ENCODE measurements at regions not wholly inside any gene's neighbourhood (a gene's known extent, or its start where the extent isn't known, plus 50 kb on each side); places are given as distances from the start of the nearest gene placed in this dataset.

- DNase-seq, result peak; percentile 61
Measured at GRCh38 chr7:121519548-121520521, 123.7 kb upstream of the FAM3C start.

- no peak for DNase-seq
Measured at GRCh38 chr7:121517591-121517990, 121.5 kb upstream of the FAM3C start.

GRCh38 chr7:121516821-121517220, 120.7 kb upstream of the FAM3C start:
- no peak for DNase-seq

GRCh38 chr7:121515630-121516401, 119.7 kb upstream of the FAM3C start:
- DNase-seq, result no peak

GRCh38 chr7:121515229-121515628, 119.1 kb upstream of the FAM3C start:
- DNase-seq, result no peak

- peak; percentile 60 for DNase-seq
Measured at GRCh38 chr7:121513105-121513504, 117.0 kb upstream of the FAM3C start.

- DNase-seq, result no peak
Measured at GRCh38 chr7:121510858-121511482, 114.9 kb upstream of the FAM3C start.

GRCh38 chr7:121510302-121510701, 114.2 kb upstream of the FAM3C start:
- DNase-seq, result no peak

GRCh38 chr7:121505540-121506182, 109.6 kb upstream of the FAM3C start:
- DNase-seq, result no peak

- peak; percentile 67 for DNase-seq
Measured at GRCh38 chr7:121505021-121505420, 108.9 kb upstream of the FAM3C start.

- peak; percentile 94 for DNase-seq
Measured at GRCh38 chr7:121504482-121504881, 108.4 kb upstream of the FAM3C start.

GRCh38 chr7:121503730-121504129, 107.6 kb upstream of the FAM3C start:
- DNase-seq, result no peak

- DNase-seq, result no peak
Measured at GRCh38 chr7:121503039-121503438, 106.9 kb upstream of the FAM3C start.

GRCh38 chr7:121501566-121501965, 105.5 kb upstream of the FAM3C start:
- DNase-seq, result no peak

GRCh38 chr7:121500360-121501058, 104.4 kb upstream of the FAM3C start:
- DNase-seq, result no peak

- no peak for DNase-seq
Measured at GRCh38 chr7:121499624-121500023, 103.5 kb upstream of the FAM3C start.

- DNase-seq, result no peak
Measured at GRCh38 chr7:121498816-121499215, 102.7 kb upstream of the FAM3C start.

- peak; percentile 38 for DNase-seq
Measured at GRCh38 chr7:121497545-121497944, 101.4 kb upstream of the FAM3C start.

- DNase-seq, result peak; percentile 90
Measured at GRCh38 chr7:121494516-121494915, 98.4 kb upstream of the FAM3C start.

- no peak for DNase-seq
Measured at GRCh38 chr7:121493553-121493952, 97.4 kb upstream of the FAM3C start.

GRCh38 chr7:121490309-121490708, 94.2 kb upstream of the FAM3C start:
- no peak for DNase-seq

- DNase-seq, result no peak
Measured at GRCh38 chr7:121489440-121489839, 93.3 kb upstream of the FAM3C start.

All from fibroblast of skin of back (primary cell).